ENCODE measurements at regions not wholly inside any gene's neighbourhood (a gene's known extent, or its start where the extent isn't known, plus 50 kb on each side); places are given as distances from the start of the nearest gene placed in this dataset.

GRCh38 chr15:66633041-66633937 lies 67.5 kb upstream of the LCTL start:
- TF ChIP-seq CTCF (IDR thresholded peaks at IDR 0.05; ENCODE audit: low read depth, low read length, poor library complexity, severe bottlenecking) (no peak), EZH2phosphoT487 (IDR thresholded peaks at IDR 0.05; ENCODE audit: borderline replicate concordance, low read length) (no peak)
